HG03139 (cell line): ENCODE measurements at regions not wholly inside any gene's neighbourhood (a gene's known extent, or its start where the extent isn't known, plus 50 kb on each side); places are given as distances from the start of the nearest gene placed in this dataset.

Experiments used
- ATAC-seq: cut with Tn5 transposase; IDR thresholded peaks from one replicate; pipeline ENCODE4 v1.9.1; 2021; ENCODE audit not compliant: unreplicated experiment

GRCh38 chr10:88107296-88108097 is 244.1 kb downstream of the PTEN start:
- ATAC-seq, result peak; percentile 4

GRCh38 chr10:88108115-88108610 is 244.7 kb downstream of the PTEN start:
- peak; percentile 34 for ATAC-seq

- no peak for ATAC-seq
These were observed 246.9 kb downstream of the PTEN start for GRCh38 chr10:88110355-88110754.

- ATAC-seq, result no peak
These were observed 247.4 kb downstream of the PTEN start for GRCh38 chr10:88110822-88111221.

- no peak for ATAC-seq
These were observed 247.9 kb downstream of the PTEN start for GRCh38 chr10:88111294-88111693.

- ATAC-seq, result peak; percentile 37
These were observed 249.8 kb downstream of the PTEN start for GRCh38 chr10:88113232-88113631.

- ATAC-seq, result no peak
These were observed 250.3 kb downstream of the PTEN start for GRCh38 chr10:88113657-88114272.

- no peak for ATAC-seq
These were observed 250.9 kb downstream of the PTEN start for GRCh38 chr10:88114368-88114767.

- no peak for ATAC-seq
These were observed 252.0 kb downstream of the PTEN start for GRCh38 chr10:88115407-88115806.

GRCh38 chr10:88115968-88116367 is 252.5 kb downstream of the PTEN start:
- no peak for ATAC-seq

- ATAC-seq, result no peak
These were observed 253.1 kb downstream of the PTEN start for GRCh38 chr10:88116481-88116880.

- ATAC-seq, result no peak
These were observed 253.7 kb downstream of the PTEN start for GRCh38 chr10:88116971-88117626.

- no peak for ATAC-seq
These were observed 254.6 kb downstream of the PTEN start for GRCh38 chr10:88117869-88118632.

- ATAC-seq, result no peak
These were observed 255.3 kb downstream of the PTEN start for GRCh38 chr10:88118729-88119128.

- ATAC-seq, result no peak
These were observed 255.7 kb downstream of the PTEN start for GRCh38 chr10:88119160-88119559.

- no peak for ATAC-seq
These were observed 256.6 kb downstream of the PTEN start for GRCh38 chr10:88120075-88120474.

- no peak for ATAC-seq
These were observed 257.3 kb downstream of the PTEN start for GRCh38 chr10:88120599-88121333.

GRCh38 chr10:88121361-88121760 is 257.9 kb downstream of the PTEN start:
- no peak for ATAC-seq

GRCh38 chr10:88122145-88122544 is 258.7 kb downstream of the PTEN start:
- ATAC-seq, result no peak

- no peak for ATAC-seq
These were observed 259.2 kb downstream of the PTEN start for GRCh38 chr10:88122576-88122975.
